ENCODE measurements at regions not wholly inside any gene's neighbourhood (a gene's known extent, or its start where the extent isn't known, plus 50 kb on each side); places are given as distances from the start of the nearest gene placed in this dataset.

DNA sequence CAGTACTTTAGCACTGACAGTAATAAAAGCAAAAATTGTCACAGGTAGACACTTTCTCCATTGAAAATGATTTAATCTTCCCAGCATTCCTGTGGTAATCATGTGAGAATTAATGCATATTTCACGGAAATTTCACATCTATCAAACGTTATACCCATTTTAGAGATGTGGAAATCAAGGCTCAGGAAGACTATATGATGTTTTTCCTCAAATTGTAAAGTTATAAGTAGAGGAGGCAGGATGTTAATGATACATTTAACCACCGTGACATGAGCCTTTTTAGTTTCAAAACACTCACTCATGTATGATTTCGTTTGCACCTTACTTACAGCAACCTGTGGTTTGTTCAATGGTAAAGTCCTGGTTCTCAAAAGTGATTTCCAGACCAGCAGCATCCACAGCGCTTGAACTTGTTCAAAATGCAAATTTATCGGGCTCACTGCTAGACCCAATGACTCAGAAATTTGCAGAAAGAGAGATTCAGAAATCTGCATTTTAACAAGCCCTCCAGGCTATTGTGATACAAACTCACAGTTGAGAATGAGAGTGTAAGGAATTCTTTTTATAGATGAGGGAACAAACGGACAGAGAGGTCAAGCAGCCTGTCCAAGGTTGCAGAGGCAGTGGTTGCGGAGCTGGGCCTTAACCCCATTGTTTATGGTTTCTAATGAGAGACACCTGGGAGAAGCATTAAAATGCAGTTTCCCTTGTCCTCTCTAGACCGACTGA is 654.8 kb upstream of the TBX3 start:
- ATAC-seq = no peak
- no peak for DNase-seq
- Mint-ChIP-seq H3K27ac (no peak overlapping the region), H3K27me3 (no peaks in the 10 kb centered on the region), H3K4me1 (peaks cover 2% of the 10 kb centered on the region), H3K36me3 (ENCODE audit: low read depth) (no peaks in the 10 kb centered on the region), H3K4me3 (no peak overlapping the region), H3K9me3 (peaks cover 22% of the 10 kb centered on the region)

DNA sequence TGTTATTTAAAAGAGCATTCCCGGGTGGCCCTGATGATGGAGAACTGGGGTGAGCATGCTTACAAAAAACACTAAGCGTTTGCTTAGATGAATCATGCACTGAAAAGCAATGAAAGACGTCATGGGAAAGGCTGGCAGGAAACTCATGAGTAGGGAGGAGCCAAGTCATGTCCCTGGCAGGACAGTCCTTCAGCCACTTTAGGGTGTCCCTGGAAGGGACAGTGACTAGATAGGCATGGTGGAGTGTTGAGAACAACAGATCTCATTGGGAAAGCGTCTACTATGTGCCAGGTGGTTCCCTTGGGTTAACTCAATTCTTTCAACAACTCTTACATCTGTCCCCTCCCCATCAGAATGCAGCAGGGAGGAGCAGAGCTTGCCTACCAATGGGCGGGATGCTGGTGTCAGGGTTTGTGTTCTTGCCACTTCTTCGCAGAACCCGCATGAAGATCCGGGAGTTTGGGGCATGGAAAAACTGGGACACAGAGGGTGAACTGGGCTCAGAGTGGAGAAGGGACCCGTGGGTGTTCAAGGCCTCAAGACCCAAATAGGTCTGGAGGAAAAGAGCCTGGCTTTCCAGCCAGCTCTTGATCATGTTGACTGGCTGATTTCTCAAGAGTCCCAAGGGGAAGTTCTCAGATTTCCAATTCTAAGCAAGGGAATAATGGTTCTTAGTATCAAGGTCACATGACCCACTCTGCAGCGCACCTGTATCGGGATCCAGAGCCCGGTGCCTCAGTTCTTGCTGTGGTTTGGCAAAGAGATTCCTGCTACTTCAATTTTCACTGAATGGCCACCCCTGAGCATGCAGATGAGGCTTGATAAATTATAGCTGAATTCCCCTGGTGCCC is 653.9 kb upstream of the TBX3 start:
- no peak for DNase-seq
- H3K27ac Mint-ChIP-seq = no peak overlapping the region
- H3K36me3 Mint-ChIP-seq (ENCODE audit: low read depth) = no peaks in the 10 kb centered on the region
- H3K4me3 Mint-ChIP-seq = no peak overlapping the region
- peaks cover 2% of the 10 kb centered on the region for H3K4me1 Mint-ChIP-seq
- H3K9me3 Mint-ChIP-seq = peaks cover 17% of the 10 kb centered on the region
- no peaks in the 10 kb centered on the region for H3K27me3 Mint-ChIP-seq
- ATAC-seq = no peak

DNA sequence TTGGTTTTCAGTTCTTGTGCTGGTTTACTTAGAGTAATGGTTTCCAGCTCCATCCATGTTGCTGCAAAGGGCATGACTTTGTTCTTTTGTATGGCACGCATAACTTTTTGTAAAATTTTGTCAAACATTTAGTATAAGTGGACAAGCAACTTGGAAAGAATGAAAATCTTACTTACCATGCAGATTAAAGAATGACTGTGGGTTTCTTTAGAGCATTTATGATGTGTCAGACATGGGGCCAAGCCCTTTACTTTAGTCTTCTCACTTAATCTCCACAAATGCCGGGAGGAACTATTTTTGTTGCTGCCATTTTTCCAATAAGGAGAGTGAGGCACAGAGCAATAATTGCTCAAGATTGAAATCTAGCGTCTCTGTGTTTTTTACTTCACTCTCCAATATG is 652.5 kb upstream of the TBX3 start:
- DNase-seq (no peak), ATAC-seq (no peak)
- Mint-ChIP-seq H3K4me1 (peaks cover under 1% of the 10 kb centered on the region), H3K9me3 (peaks cover 7% of the 10 kb centered on the region), H3K36me3 (ENCODE audit: low read depth) (no peaks in the 10 kb centered on the region), H3K4me3 (no peak overlapping the region), H3K27me3 (no peaks in the 10 kb centered on the region), H3K27ac (no peak overlapping the region)

DNA sequence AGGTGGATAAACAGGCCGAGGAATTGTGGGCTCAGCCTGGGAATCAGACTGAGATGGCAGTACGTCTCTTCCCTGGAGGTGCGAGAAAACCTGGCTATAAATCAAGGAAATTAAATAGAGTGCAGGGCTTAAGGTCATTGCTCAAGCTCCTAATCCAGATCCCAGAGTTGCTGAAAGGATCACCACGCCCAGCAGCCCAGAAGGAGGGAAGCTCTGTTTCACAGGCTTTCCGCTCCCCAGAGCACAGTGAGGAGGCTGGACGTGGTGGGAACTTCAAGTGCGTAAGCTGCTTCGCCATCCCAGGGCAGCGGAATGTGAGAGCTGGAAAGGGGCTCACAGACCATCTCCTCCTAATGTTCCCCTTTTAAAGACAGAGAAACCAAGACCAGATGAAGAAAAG is 651.6 kb upstream of the TBX3 start:
- Mint-ChIP-seq H3K36me3 (ENCODE audit: low read depth) (no peaks in the 10 kb centered on the region), H3K4me3 (no peak overlapping the region), H3K4me1 (no peaks in the 10 kb centered on the region), H3K27ac (no peak overlapping the region), H3K9me3 (peaks cover 5% of the 10 kb centered on the region), H3K27me3 (no peaks in the 10 kb centered on the region)
- ATAC-seq = no peak
- DNase-seq = no peak

DNA sequence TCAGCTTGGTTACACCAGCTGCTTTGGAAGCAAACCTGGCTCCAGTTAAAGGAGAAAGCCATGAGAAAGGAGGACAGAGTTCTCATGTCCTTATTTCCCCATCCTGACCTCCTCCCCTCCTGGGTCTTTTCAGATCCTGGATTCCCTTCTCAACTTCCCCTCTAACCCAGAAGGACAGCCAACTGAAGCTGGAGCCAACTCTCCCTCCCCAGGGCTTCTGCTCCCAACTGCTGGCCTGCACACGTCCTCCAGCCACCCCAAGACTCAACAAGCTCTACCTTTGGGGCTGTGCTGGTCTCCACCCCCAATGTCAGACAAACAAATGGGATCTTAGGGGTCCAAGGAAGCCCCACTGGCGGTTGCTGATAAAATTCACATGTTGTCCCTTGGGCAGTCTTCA is 651.1 kb upstream of the TBX3 start:
- peaks cover 5% of the 10 kb centered on the region for H3K9me3 Mint-ChIP-seq
- no peak for ATAC-seq
- no peaks in the 10 kb centered on the region for H3K27me3 Mint-ChIP-seq
- no peak overlapping the region for H3K4me3 Mint-ChIP-seq
- no peaks in the 10 kb centered on the region for H3K4me1 Mint-ChIP-seq
- no peak for DNase-seq
- H3K27ac Mint-ChIP-seq = no peak overlapping the region
- H3K36me3 Mint-ChIP-seq (ENCODE audit: low read depth) = no peaks in the 10 kb centered on the region

DNA sequence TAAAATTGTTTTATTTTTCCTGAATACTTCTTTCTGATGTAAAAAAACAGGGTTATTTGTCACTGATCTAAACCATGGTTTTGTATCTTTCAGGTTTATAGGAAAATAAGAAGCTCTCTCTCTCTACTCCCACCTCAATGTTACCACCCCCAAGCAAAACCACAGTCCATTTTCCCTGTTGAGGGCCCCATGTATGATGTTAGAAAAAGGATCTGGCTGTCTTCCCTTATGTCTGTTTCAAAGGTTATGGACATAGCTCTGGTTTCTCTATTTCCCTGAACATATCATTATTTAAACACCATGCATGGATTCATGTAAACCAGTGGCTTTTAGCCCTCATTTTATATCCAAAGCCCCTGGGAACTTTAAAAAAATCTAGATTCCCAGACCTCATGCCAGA is 649.0 kb upstream of the TBX3 start:
- no peak for DNase-seq
- H3K4me1 Mint-ChIP-seq = no peaks in the 10 kb centered on the region
- ATAC-seq = no peak
- H3K36me3 Mint-ChIP-seq (ENCODE audit: low read depth) = no peaks in the 10 kb centered on the region
- H3K9me3 Mint-ChIP-seq = peaks cover 7% of the 10 kb centered on the region
- H3K4me3 Mint-ChIP-seq = no peak overlapping the region
- H3K27ac Mint-ChIP-seq = no peak overlapping the region
- H3K27me3 Mint-ChIP-seq = no peaks in the 10 kb centered on the region

DNA sequence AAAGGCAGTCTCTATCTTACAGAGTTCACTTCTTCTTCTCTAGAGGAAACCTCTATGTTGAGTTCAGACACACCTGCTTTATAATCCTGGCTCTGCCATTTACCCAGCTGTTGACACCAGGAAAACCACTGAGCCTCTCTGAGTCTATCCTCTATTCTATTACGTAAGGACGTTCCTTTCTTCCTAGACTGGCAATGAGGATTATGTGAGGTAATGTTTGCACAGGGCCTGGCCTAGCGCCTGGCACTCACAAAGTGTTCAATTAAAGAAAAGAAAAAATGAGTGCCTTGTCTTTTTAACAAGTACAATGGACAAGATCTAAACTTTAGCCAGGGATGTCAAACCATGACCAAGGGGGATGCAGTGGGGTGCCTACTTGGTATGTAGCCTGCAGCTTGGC is 641.9 kb upstream of the TBX3 start:
- Mint-ChIP-seq H3K4me3 (no peak overlapping the region), H3K36me3 (ENCODE audit: low read depth) (no peaks in the 10 kb centered on the region), H3K27ac (no peak overlapping the region), H3K9me3 (peaks cover 17% of the 10 kb centered on the region), H3K27me3 (no peaks in the 10 kb centered on the region), H3K4me1 (peaks cover 2% of the 10 kb centered on the region)
- no peak for ATAC-seq
- DNase-seq = no peak

DNA sequence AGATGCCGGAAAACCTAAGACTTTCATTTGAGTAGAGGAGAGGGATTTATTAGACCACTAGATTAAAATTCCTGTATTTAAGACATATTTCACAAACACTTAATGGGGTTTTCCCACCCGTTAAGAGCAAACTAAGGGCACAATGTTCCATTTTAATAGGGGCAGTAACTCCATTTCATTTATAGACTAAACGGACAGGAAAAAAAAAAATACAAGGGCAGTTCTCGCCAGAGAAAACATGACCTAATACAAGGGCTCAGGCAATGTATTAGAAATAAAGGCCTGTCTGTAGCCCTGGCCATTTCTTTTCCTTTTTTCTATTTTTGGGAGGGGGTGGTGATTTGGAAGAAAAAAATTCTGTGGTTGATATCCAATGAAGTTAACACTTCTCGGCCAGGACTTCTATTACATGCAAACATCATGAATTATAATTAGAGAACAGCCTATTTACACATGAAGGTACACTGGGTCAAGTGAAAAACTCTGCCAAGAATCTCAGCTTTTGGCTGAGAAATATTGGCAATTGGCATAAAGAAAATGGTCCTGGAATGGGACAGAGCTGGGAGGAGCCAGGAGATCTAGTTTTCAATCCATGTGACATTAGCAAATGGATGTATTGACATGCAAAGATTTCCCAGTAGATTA is 641.1 kb upstream of the TBX3 start:
- Mint-ChIP-seq H3K9me3 (peaks cover 17% of the 10 kb centered on the region), H3K36me3 (ENCODE audit: low read depth) (no peaks in the 10 kb centered on the region), H3K4me1 (peaks cover 2% of the 10 kb centered on the region), H3K4me3 (no peak overlapping the region), H3K27ac (no peak overlapping the region), H3K27me3 (no peaks in the 10 kb centered on the region)
- DNase-seq (no peak), ATAC-seq (no peak)

DNA sequence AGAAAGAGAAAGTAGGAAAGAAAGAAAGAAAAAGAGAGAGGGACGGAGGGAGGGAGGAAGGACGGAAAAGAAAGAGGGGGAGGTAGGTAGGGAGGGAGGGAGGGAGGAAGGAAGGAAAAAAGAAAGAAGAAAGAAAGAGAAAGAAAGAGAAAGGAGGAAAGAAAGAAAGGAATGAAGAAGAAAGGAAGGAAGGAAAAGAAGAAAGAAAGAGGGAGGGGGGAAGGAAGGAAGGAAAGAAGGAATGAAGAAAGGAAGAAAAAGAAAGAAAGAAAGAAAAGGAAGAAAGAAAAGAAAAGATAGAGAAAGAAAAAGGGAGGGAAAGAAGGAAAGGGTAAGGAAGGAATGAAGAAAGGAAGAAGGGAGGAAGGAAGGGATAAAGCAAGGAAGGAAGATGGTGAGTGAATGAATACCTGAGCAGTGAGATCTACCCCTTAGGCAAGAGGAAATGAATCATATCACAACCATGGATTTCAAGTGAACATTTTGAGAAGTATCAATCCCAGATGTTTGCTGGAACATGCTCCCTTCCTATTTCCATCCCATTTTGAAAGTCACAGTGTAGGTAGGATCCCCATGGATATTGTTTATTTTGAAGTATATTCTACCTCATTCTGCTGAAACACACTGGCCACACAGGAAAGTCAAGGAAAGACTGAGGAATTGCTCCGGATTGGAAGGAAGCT is 639.4 kb upstream of the TBX3 start:
- Mint-ChIP-seq H3K27ac (no peak overlapping the region), H3K27me3 (no peaks in the 10 kb centered on the region), H3K9me3 (peaks cover 10% of the 10 kb centered on the region), H3K4me3 (no peak overlapping the region), H3K36me3 (ENCODE audit: low read depth) (no peaks in the 10 kb centered on the region), H3K4me1 (peaks cover 2% of the 10 kb centered on the region)
- DNase-seq (no peak), ATAC-seq (no peak)

DNA sequence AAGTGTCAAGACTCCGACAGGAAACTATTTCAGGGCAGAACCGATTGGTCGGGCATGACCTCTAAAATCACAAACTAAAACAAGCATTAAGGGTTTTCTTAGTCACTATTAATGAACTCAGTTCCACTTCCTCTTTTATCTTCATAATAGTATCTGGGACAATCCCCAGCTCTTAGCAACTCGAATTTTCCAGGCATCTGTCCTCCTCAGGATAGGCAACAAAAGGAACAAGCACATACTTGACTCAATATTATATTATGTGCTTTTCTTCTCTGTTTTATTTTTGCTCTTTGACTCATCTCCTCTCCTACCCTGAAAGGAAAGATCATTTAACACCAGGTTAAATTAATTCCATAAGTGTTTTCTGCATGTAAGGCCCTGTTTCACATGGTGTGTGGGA is 638.3 kb upstream of the TBX3 start:
- H3K4me1 Mint-ChIP-seq = peaks cover 2% of the 10 kb centered on the region
- H3K4me3 Mint-ChIP-seq = no peak overlapping the region
- no peak for ATAC-seq
- no peaks in the 10 kb centered on the region for H3K36me3 Mint-ChIP-seq (ENCODE audit: low read depth)
- H3K27ac Mint-ChIP-seq = no peak overlapping the region
- peaks cover 10% of the 10 kb centered on the region for H3K9me3 Mint-ChIP-seq
- H3K27me3 Mint-ChIP-seq = no peaks in the 10 kb centered on the region
- DNase-seq = no peak

DNA sequence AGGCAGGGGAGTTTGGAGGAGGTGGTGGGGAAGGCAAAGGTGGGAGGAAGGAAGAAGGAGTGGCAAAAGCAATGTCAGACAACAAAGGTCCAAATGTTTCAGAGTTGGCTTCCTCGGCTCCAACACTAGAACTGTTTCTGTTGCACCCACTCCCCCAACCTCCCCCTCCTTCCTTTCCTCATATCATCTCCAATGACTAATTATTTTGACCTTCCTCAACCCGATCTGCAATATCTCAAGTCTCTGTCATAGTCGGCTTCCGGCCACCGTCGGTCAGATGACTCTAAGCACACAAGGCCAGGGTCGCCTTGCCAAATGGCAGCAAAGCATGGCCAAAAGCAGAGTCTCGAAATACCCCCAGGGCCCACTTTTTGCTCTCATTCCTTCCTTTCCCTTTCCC is 637.0 kb upstream of the TBX3 start:
- Mint-ChIP-seq H3K36me3 (ENCODE audit: low read depth) (no peaks in the 10 kb centered on the region), H3K27me3 (no peaks in the 10 kb centered on the region), H3K4me3 (no peak overlapping the region), H3K9me3 (peaks cover 9% of the 10 kb centered on the region), H3K27ac (no peak overlapping the region), H3K4me1 (peaks cover 2% of the 10 kb centered on the region)
- ATAC-seq (no peak), DNase-seq (no peak)

DNA sequence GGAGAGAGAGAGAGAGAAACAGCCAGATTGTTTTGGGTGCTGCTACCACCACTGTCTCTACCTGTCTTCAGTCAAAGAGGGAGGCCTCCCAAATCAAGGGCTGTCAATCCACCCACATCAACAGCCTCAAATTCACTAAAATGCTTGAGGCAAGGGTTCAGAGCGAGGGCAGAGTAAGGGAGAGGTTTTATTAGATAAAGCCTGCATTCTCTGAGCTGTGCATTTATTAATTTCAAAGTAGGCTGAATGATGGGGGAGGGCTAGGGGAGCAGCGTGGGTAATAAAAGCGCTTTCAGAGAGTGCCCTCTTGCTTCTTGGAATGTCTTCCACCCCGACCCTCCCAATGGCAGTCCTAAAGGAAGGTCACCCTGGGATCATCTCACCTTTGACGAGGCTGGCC is 636.5 kb upstream of the TBX3 start:
- Mint-ChIP-seq H3K4me1 (peaks cover 2% of the 10 kb centered on the region), H3K36me3 (ENCODE audit: low read depth) (no peaks in the 10 kb centered on the region), H3K9me3 (peaks cover 7% of the 10 kb centered on the region), H3K27me3 (no peaks in the 10 kb centered on the region), H3K4me3 (no peak overlapping the region), H3K27ac (no peak overlapping the region)
- DNase-seq (no peak), ATAC-seq (no peak)

DNA sequence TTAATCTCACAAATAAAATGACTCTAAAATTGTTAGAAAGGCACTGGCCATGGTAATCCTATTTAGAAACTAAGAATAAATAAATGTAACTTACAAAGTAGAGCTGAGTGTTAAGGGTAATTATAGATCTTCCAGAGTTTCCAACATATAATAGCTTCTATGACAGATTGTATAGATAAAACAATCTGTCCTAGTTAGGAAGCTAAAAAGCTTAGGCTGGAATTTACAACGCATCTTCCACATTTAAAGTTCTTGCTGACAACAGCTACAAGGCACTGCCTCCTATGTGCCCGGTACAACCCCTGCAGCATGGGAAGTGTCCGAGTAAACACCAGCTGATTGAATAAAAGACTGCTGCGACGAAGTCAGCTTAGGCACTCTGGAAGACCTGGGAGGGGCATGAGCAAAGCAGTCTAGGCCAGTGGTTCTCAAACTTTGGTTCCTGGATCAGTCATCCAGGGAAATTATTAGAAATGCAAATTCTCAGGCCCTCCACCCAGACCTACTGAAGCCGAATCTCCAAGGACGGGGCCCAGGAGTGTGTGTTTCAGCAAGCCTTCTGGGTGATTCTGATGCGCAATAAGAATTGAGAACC is 635.6 kb upstream of the TBX3 start:
- Mint-ChIP-seq H3K36me3 (ENCODE audit: low read depth) (no peaks in the 10 kb centered on the region), H3K4me3 (no peak overlapping the region), H3K27me3 (no peaks in the 10 kb centered on the region), H3K4me1 (peaks cover 2% of the 10 kb centered on the region), H3K9me3 (peaks cover 11% of the 10 kb centered on the region), H3K27ac (no peak overlapping the region)
- ATAC-seq = no peak
- no peak for DNase-seq

DNA sequence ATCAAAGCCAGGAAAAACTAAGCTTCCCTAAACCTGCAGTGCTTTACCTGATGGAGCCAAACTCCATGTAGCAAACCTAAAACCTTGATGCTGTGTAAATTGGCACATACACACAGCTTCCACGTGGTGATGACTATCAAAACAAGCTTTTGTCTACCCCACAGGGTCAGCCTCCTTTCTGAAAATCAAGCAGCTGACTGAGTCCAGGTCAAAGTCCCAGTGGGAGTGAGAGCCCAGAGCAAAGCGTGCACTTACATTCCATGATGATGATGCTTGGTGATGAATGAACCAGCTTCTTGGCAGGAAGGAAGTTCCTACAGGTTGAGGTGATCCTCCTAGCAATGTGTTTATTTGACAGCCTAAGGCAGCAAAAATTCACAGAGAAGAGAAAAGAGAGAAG is 630.0 kb upstream of the TBX3 start:
- Mint-ChIP-seq H3K4me3 (no peak overlapping the region), H3K27me3 (no peaks in the 10 kb centered on the region), H3K36me3 (ENCODE audit: low read depth) (no peaks in the 10 kb centered on the region), H3K9me3 (peaks cover 9% of the 10 kb centered on the region), H3K27ac (no peak overlapping the region), H3K4me1 (no peaks in the 10 kb centered on the region)
- ATAC-seq = no peak
- no peak for DNase-seq

Measured in activated naive CD8-positive, alpha-beta T cell treated with anti-CD3 and anti-CD28 coated beads, Interleukin-2, amount 50 U/mL, for 24 hours (primary cell).